HEK293T (cell line): ENCODE measurements at regions not wholly inside any gene's neighbourhood (a gene's known extent, or its start where the extent isn't known, plus 50 kb on each side); places are given as distances from the start of the nearest gene placed in this dataset.

Experiments
- FOXK2 ChIP-seq: fragments of 450-650 bp; IDR thresholded peaks from 2 replicates; pipeline ENCODE4 v1.6.1; 2016; ENCODE audit warnings: mild to moderate bottlenecking
- HDGF ChIP-seq: fragments of 450-650 bp; IDR thresholded peaks from 2 replicates; pipeline ENCODE4 v1.6.1; 2017; ENCODE audit warnings: antibody characterized with exemption, borderline replicate concordance

- TF ChIP-seq FOXK2 (no peak), HDGF (no peak)
These were observed 351.2 kb downstream of the CDC5L start for GRCh38 chr6:44738601-44739146.
